HG02870 (cell line): ENCODE measurements at regions not wholly inside any gene's neighbourhood (a gene's known extent, or its start where the extent isn't known, plus 50 kb on each side); places are given as distances from the start of the nearest gene placed in this dataset.

Source experiments
- ATAC-seq: cut with Tn5 transposase; IDR thresholded peaks from one replicate; pipeline ENCODE4 v1.9.1; 2021; ENCODE audit warnings: mild to moderate bottlenecking, moderate library complexity; ENCODE audit not compliant: unreplicated experiment

- ATAC-seq, result no peak
Observed at GRCh38 chr2:18684206-18685038, 95.1 kb upstream of the NT5C1B start.

DNA sequence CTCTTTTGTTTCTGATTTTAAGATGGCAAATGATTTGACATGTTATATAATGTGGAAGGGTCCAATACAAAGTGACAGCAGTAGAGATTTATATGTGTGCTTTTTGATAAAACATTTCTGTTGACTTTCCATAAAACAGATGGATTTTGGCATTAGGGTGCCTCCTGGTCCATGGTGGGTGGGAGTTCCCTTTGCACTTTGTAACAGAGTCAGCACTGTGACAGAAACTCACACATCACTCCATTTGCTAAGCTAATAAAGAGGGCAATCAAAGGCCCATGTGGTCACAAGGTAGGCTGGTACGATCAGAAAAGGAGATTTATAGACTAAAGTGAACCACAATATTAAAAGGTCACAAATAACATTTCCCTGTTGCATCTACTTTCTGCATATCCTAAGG is 93.3 kb upstream of the NT5C1B start:
- no peak for ATAC-seq

- no peak for ATAC-seq
Observed at GRCh38 chr2:18677280-18677679, 87.9 kb upstream of the NT5C1B start.

- ATAC-seq, result no peak
Observed at GRCh38 chr2:18674309-18674708, 84.9 kb upstream of the NT5C1B start.

GRCh38 chr2:18671363-18671762 is 82.0 kb upstream of the NT5C1B start:
- no peak for ATAC-seq

GRCh38 chr2:18668221-18668620 is 78.9 kb upstream of the NT5C1B start:
- ATAC-seq, result no peak

DNA sequence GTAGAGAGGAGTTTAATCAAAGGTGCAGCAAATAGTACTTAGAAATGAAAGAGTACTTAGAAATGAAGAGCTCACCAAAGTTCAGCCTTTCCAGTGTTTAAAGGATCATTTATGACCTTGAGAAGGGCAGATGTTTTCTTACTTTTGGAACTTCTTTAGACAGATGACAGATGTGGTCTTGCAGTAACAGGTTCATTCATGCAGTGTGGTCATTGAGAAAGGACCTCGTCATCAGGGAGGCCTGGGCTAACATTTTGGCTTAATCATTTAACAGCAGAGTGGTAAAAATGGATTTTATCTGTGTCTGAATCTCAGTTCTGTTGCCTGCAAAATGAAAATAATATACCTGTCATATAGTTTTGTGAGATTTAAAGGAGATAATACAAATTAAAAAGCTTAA is 75.1 kb upstream of the NT5C1B start:
- ATAC-seq, result no peak

GRCh38 chr2:18663861-18664260 is 74.5 kb upstream of the NT5C1B start:
- no peak for ATAC-seq

GRCh38 chr2:18662689-18663088 is 73.3 kb upstream of the NT5C1B start:
- no peak for ATAC-seq

GRCh38 chr2:18659915-18660314 is 70.5 kb upstream of the NT5C1B start:
- no peak for ATAC-seq

GRCh38 chr2:18656048-18656447 is 66.7 kb upstream of the NT5C1B start:
- no peak for ATAC-seq

DNA sequence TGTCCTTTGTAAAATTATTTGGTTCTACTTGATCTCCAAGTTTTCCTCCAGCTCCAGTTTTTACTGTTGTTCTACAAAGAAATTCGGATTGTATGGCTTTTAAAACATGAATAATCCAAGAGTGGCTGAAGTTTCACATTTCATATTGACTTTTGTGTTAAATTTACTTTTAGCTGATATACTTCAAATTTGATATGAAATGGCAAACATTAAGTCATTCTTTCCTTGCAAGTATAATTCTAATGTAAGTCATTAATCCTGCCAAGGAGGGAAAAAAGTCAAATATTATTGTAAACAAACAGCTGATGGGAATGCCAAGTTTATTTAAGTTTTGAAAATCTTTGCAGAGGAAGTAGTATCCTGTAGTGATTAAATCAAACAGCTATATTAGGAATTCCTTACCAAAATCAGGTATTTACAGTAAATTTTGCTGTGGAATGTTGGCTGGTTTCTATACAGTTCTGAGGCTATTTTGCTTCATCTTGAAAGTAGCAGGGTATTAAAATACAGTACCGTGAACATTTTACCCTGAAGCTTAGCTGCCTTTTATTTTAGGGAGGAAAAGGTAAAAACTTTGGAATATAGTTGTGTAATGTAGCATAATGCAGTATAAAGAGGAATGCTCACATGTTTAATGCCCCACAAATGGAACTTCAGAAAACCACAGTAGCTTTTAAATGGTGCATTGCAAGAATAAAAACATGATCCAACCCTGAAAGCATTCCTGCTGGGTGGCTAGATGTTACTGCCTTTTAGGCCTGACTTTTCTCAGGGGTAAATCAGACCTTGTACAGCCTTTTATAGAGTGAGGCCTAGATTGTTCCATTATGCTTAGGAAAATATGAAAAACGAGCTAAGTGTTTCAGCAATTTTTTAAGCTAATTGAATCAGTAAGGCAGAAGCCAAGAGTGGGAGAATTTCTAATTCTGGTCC is 62.7 kb upstream of the NT5C1B start:
- ATAC-seq, result no peak

- ATAC-seq, result no peak
Observed at GRCh38 chr2:18650221-18650620, 60.9 kb upstream of the NT5C1B start.

GRCh38 chr2:18649502-18650135 is 60.2 kb upstream of the NT5C1B start:
- no peak for ATAC-seq

GRCh38 chr2:18648161-18648560 is 58.8 kb upstream of the NT5C1B start:
- ATAC-seq, result no peak

DNA sequence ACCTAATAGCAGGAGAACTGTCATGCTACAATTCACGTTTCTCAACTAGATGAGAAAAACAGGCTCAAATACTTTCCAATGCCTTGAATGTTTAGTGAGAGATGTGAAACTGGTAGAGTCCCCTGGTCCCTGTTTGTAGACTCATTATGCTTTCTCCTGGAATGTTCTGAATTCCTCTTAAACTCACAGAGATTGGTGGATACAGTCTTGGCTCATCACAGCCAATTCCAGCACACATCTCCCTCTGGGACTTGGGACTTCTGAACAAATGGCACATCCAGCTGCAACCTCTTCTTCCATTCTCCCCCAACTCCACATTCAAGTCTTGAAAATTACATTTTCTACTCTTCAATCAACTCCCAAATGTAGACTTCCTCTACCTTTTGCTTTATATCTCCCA is 58.4 kb upstream of the NT5C1B start:
- ATAC-seq, result no peak

DNA sequence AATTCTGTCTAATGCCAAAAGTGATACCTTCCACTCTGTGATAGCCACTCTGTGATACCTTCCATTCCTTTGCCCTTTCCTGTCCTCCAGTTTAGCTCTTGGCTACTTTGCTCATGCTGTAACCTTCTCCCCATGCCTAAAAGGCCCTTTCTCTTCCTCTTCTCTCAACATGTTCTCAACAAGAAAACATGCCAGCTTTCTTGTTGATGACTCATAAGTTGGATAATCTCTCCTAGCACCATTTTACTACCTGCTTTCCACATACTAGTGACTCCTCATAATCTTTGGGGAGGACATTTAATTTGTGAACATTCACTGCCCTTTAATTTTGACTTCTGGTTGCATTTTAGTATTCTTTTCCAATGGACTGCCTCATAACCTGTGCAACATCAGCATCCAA is 55.9 kb upstream of the NT5C1B start:
- no peak for ATAC-seq

DNA sequence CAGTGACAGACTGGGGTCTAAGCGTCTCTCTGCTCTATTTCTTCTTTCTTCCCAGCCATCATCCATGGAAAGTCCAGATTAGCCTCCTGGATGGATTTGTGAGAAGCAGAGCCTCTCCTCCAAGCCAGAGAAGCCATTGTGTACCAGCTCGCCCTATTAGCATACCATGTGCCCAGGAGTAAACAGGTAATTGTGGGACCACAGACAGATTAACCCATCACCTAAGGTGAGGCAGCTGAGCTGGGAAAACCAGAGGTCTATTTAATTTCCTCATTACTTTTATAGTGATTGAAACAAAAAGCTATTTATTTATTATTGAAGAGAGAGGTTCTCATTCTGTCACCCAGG is 54.7 kb upstream of the NT5C1B start:
- ATAC-seq, result no peak

DNA sequence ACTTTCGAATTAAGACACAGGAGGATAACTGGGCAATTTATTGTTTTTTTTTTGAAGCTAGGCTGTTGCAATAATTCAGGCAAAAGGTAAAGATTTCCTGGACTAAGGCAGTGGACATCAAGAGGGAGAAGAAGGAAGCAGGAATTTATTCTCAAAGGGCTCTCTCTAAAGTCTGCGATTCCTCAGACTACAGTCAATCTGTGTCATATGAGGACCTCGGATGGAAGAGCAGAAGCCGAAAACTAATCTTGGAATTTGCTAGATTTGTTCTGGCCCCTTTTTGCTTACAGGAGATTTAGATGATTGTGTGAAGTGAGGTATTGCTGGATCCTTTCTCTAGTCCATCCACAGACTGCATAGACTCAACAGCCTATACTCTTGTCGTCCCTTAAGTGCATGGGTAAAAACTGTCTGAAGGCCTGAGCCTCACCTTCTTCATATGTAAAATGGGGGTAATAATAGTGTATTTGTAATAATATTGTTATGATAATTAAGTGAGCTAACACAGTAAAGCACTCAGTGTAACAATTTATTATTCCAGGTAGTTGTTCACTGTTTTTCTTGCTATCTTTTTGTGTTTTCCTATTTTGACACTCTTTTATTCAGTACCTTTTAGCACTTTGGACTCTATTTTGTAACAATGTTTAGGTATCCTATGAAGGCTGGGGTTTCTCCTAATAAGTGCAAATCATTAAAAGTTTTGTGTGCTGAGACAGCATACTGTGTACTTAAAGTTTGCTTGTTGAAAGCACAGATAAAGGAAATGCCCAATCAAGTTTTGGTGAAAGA is 54.2 kb upstream of the NT5C1B start:
- ATAC-seq, result no peak

GRCh38 chr2:18641823-18642222 is 52.5 kb upstream of the NT5C1B start:
- ATAC-seq, result no peak
